HepG2 (cell line): ENCODE measurements at regions not wholly inside any gene's neighbourhood (a gene's known extent, or its start where the extent isn't known, plus 50 kb on each side); places are given as distances from the start of the nearest gene placed in this dataset.

Experiments
- HNF1A ChIP-seq, 2 experiments: sonication (generic) in 1 of 2; formaldehyde crosslinking in 1 of 2; IDR thresholded peaks; 2 replicates each; pipeline versions ENCODE4 v1.4.0 to v1.6.1; 2016 to 2020; ENCODE audit warnings: borderline replicate concordance in 1 of 2, low read depth in 1 of 2, mild to moderate bottlenecking in 1 of 2, missing genetic modification reagents in 1 of 2
- NR2F2 ChIP-seq: IDR thresholded peaks from 2 replicates; pipeline ENCODE4 v1.6.1; 2012; ENCODE audit warnings: low read depth, inconsistent platforms, borderline replicate concordance
- SMAD1 ChIP-seq: sonication (generic); formaldehyde crosslinking; IDR thresholded peaks from 2 replicates; pipeline ENCODE4 v1.4.0; 2020; ENCODE audit warnings: missing genetic modification reagents, low read depth, mild to moderate bottlenecking, borderline replicate concordance
- SSRP1 ChIP-seq: IDR thresholded peaks from 2 replicates; pipeline ENCODE4 v1.6.1; 2016; ENCODE audit warnings: control low read depth
- THYN1 ChIP-seq: sonication (generic); formaldehyde crosslinking; IDR thresholded peaks from 2 replicates; pipeline ENCODE4 v1.8.1; 2023; ENCODE audit warnings: low read depth, mild to moderate bottlenecking, moderate library complexity, missing genetic modification reagents, borderline replicate concordance
- ZNF251 ChIP-seq: sonication (generic); formaldehyde crosslinking; IDR thresholded peaks from 2 replicates; pipeline ENCODE4 v1.9.0; 2021; ENCODE audit warnings: mild to moderate bottlenecking, missing genetic modification reagents
- ZNF256 ChIP-seq: sonication (generic); formaldehyde crosslinking; conservative IDR thresholded peaks from 2 replicates; pipeline ENCODE4 v1.4.0; 2020; ENCODE audit warnings: missing genetic modification reagents
- ZNF543 ChIP-seq: sonication (generic); formaldehyde crosslinking; IDR thresholded peaks from 2 replicates; pipeline ENCODE4 v1.4.0; 2020; ENCODE audit warnings: mild to moderate bottlenecking, missing genetic modification reagents
- ZNF557 ChIP-seq: sonication (generic); formaldehyde crosslinking; IDR thresholded peaks from 2 replicates; pipeline ENCODE4 v1.4.0; 2020; ENCODE audit warnings: missing genetic modification reagents
- ZNF646 ChIP-seq: sonication (generic); formaldehyde crosslinking; IDR thresholded peaks from 2 replicates; pipeline ENCODE4 v1.9.0; 2021; ENCODE audit warnings: mild to moderate bottlenecking, missing genetic modification reagents
- ZNF768 ChIP-seq: sonication (generic); formaldehyde crosslinking; IDR thresholded peaks from 2 replicates; pipeline ENCODE4 v1.4.0; 2020; ENCODE audit warnings: missing genetic modification reagents
- ZNF883 ChIP-seq: sonication (generic); formaldehyde crosslinking; IDR thresholded peaks from 2 replicates; pipeline ENCODE4 v1.5.1; 2020; ENCODE audit warnings: mild to moderate bottlenecking, missing genetic modification reagents; ENCODE audit errors: not compliant biosample characterization

DNA sequence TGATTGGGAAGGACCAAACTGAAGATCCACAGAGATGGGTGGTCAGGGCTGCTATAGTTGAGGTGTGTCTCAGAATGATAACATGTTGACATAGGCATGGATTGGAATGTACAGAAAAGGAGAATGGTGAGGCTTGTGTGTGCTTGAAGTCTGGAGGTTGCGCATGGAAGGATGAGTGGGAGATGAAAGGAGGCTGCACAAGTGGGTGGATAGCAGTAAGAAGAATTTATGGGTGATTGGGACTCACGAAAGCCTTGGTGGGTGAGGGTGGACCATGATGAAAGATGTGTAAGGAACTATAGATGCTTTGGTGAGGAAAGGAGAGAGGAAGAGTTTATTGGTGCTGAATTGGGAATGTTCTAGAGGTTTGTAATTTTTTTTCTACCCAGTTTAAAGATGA, 1287.7 kb downstream of the UQCRFS1 start (continued):
- TF ChIP-seq ZNF543 (no peak), ZNF768 (CRISPR knock-in tag) (no peak), ZNF646 (no peak), ZNF251 (CRISPR knock-in tag) (no peak), SMAD1 (no peak), SSRP1 (CRISPR knock-in tag) (no peak), ZNF256 (CRISPR knock-in tag) (no peak), HNF1A (IDR thresholded peaks at IDR 0.05; ENCODE audit: low read depth) (no peak), HNF1A (CRISPR knock-in tag; IDR thresholded peaks at IDR 0.05; ENCODE audit: borderline replicate concordance) (no peak), NR2F2 (no peak), THYN1 (CRISPR knock-in tag) (no peak), ZNF883 (CRISPR knock-in tag) (no peak), ZNF557 (CRISPR knock-in tag) (no peak)
